ENCODE measurements at regions not wholly inside any gene's neighbourhood (a gene's known extent, or its start where the extent isn't known, plus 50 kb on each side); places are given as distances from the start of the nearest gene placed in this dataset.

GRCh38 chrX:1112321-1112720 is 100.1 kb downstream of the CRLF2 start:
- no peak overlapping the region for H3K27ac ChIP-seq (ENCODE audit: low read depth, low read length)
- no peak for TF ChIP-seq EZH2 (IDR thresholded peaks at IDR 0.05; ENCODE audit: insufficient read depth, low read length)
- TF ChIP-seq CTCF (IDR thresholded peaks at IDR 0.05; ENCODE audit: insufficient read depth, low read depth, low read length): no peak
- FAIRE-seq (no peak), DNase-seq (ENCODE audit: low read depth) (no peak)
- no peak overlapping the region for H3K4me2 ChIP-seq (ENCODE audit: low read length)
- no peak overlapping the region for H2AFZ ChIP-seq (ENCODE audit: low read depth, low read length)
- no peaks in the 10 kb centered on the region for H3K27me3 ChIP-seq (ENCODE audit: insufficient read depth, low read length)
- H3K79me2 ChIP-seq (ENCODE audit: insufficient read depth, low read length): no peaks in the 10 kb centered on the region
- H3K36me3 Mint-ChIP-seq (ENCODE audit: low read depth, unreplicated experiment): no peaks in the 10 kb centered on the region
- no peaks in the 10 kb centered on the region for H3K27me3 Mint-ChIP-seq (ENCODE audit: low read depth, unreplicated experiment)
- no peak overlapping the region for H3K4me3 ChIP-seq (ENCODE audit: insufficient read depth, low read depth, low read length)
- peaks cover 10% of the 10 kb centered on the region for H3K9me3 Mint-ChIP-seq (ENCODE audit: unreplicated experiment)
- no peak overlapping the region for H3K27ac Mint-ChIP-seq (ENCODE audit: unreplicated experiment)
- no peaks in the 10 kb centered on the region for H3K36me3 ChIP-seq (ENCODE audit: insufficient read depth, low read length)
- H3K4me3 Mint-ChIP-seq (ENCODE audit: unreplicated experiment): no peak overlapping the region
- peaks cover 11% of the 10 kb centered on the region for H3K9me3 ChIP-seq (ENCODE audit: insufficient read depth, low read depth, low read length)
- no peaks in the 10 kb centered on the region for H3K4me1 ChIP-seq (ENCODE audit: insufficient read depth, low read length)
- no peaks in the 10 kb centered on the region for H4K20me1 ChIP-seq (ENCODE audit: insufficient read depth, low read length)
- no peak overlapping the region for H3K9ac ChIP-seq (ENCODE audit: low read length)
- no peaks in the 10 kb centered on the region for H3K4me1 Mint-ChIP-seq (ENCODE audit: low read depth, unreplicated experiment)

- H3K9me3 ChIP-seq (ENCODE audit: insufficient read depth, low read depth, low read length): peaks cover 11% of the 10 kb centered on the region
Measured at GRCh38 chrX:1111601-1112300, 100.7 kb downstream of the CRLF2 start.

More at GRCh38 chrX:1111601-1112300, 100.7 kb downstream of the CRLF2 start:
- DNase-seq (ENCODE audit: low read depth) (no peak), FAIRE-seq (no peak)
- no peak overlapping the region for H2AFZ ChIP-seq (ENCODE audit: low read depth, low read length)
- Mint-ChIP-seq H3K4me1 (ENCODE audit: low read depth, unreplicated experiment) (no peaks in the 10 kb centered on the region), H3K9me3 (ENCODE audit: unreplicated experiment) (peaks cover 8% of the 10 kb centered on the region), H3K36me3 (ENCODE audit: low read depth, unreplicated experiment) (no peaks in the 10 kb centered on the region), H3K27ac (ENCODE audit: unreplicated experiment) (no peak overlapping the region), H3K4me3 (ENCODE audit: unreplicated experiment) (no peak overlapping the region), H3K27me3 (ENCODE audit: low read depth, unreplicated experiment) (no peaks in the 10 kb centered on the region)
- TF ChIP-seq EZH2 (IDR thresholded peaks at IDR 0.05; ENCODE audit: insufficient read depth, low read length): no peak
- no peak for TF ChIP-seq CTCF (IDR thresholded peaks at IDR 0.05; ENCODE audit: insufficient read depth, low read depth, low read length)
- no peaks in the 10 kb centered on the region for H3K36me3 ChIP-seq (ENCODE audit: insufficient read depth, low read length)
- no peak overlapping the region for H3K9ac ChIP-seq (ENCODE audit: low read length)
- no peak overlapping the region for H3K27ac ChIP-seq (ENCODE audit: low read depth, low read length)
- H3K27me3 ChIP-seq (ENCODE audit: insufficient read depth, low read length): no peaks in the 10 kb centered on the region
- no peaks in the 10 kb centered on the region for H3K4me1 ChIP-seq (ENCODE audit: insufficient read depth, low read length)
- no peaks in the 10 kb centered on the region for H4K20me1 ChIP-seq (ENCODE audit: insufficient read depth, low read length)
- no peak overlapping the region for H3K4me2 ChIP-seq (ENCODE audit: low read length)
- H3K4me3 ChIP-seq (ENCODE audit: insufficient read depth, low read depth, low read length): no peak overlapping the region
- H3K79me2 ChIP-seq (ENCODE audit: insufficient read depth, low read length): no peaks in the 10 kb centered on the region
